ENCODE measurements at regions not wholly inside any gene's neighbourhood (a gene's known extent, or its start where the extent isn't known, plus 50 kb on each side); places are given as distances from the start of the nearest gene placed in this dataset.

DNA sequence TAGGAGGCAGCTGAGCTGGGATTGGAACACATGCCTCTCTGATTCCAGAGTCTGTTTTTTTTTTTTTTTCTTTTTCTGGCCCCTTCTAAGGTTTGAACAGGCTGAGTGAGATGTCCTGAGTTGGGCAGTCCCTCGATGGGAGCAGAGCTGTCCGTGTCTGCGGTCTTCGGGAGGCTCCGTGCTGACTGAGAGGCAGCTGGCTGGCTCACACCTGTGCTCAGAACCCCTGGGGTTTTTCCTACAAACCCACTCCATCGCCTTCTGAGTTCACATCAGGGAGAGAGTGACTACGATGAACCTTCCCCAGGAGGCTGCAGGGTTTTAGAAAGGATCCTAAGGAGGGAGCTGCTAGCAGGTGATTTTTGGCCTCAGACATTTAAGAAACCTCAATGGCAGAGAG lies 92.5 kb downstream of the IRF8 start:
- intact Hi-C loops (cut with DNase I): no loop called here
- TF ChIP-seq, protein P1, sequence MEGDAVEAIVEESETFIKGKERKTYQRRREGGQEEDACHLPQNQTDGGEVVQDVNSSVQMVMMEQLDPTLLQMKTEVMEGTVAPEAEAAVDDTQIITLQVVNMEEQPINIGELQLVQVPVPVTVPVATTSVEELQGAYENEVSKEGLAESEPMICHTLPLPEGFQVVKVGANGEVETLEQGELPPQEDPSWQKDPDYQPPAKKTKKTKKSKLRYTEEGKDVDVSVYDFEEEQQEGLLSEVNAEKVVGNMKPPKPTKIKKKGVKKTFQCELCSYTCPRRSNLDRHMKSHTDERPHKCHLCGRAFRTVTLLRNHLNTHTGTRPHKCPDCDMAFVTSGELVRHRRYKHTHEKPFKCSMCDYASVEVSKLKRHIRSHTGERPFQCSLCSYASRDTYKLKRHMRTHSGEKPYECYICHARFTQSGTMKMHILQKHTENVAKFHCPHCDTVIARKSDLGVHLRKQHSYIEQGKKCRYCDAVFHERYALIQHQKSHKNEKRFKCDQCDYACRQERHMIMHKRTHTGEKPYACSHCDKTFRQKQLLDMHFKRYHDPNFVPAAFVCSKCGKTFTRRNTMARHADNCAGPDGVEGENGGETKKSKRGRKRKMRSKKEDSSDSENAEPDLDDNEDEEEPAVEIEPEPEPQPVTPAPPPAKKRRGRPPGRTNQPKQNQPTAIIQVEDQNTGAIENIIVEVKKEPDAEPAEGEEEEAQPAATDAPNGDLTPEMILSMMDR (IDR thresholded peaks at IDR 0.05): no peak
- H3K27ac ChIP-seq: no peak overlapping the region
- no peaks in the 10 kb centered on the region for H3K36me3 ChIP-seq
- no peak for DNase-seq
- H3K9me3 ChIP-seq: no peaks in the 10 kb centered on the region
- H3K4me3 ChIP-seq: no peak overlapping the region
- WGBS, 2 donors: 66 to 71% methylated on average over 7 of the region's 7 CpGs
- H3K4me1 ChIP-seq: peaks cover 0 to 9% (median 0%) of the 10 kb centered on the region in 9 donors
- no peak for ATAC-seq
- peaks cover 0 to 76% (median 62%) of the 10 kb centered on the region in 7 donors for H3K27me3 ChIP-seq

DNA sequence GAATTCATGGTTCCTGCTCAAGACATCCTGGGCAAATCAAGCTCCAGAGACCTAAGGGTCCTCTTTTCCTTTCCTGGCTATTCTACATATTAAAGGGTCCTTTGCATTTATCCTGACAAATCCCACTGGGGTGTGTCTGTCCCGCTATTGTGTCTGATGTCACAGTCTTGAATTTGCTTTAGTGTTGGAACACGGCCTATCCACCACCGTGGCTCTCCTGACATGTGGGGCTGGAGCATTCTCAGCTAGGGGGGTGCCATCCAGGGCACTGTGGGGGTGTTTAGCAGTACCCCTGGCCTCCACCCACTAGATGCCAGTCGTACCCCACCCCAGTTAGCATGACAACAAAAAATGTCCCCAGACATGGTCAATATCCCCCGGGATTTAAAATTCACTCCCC lies 92.9 kb downstream of the IRF8 start:
- Histone ChIP-seq H3K9me3 (no peaks in the 10 kb centered on the region), H3K27me3 (peaks cover 0 to 78% (median 66%) of the 10 kb centered on the region in 7 donors), H3K4me1 (peaks cover 0 to 11% (median 0%) of the 10 kb centered on the region in 9 donors), H3K36me3 (no peaks in the 10 kb centered on the region), H3K4me3 (no peak overlapping the region), H3K27ac (no peak overlapping the region)
- WGBS, 2 donors: 60 to 72% methylated on average over 5 of the region's 5 CpGs
- intact Hi-C loops (cut with DNase I): no loop called here
- ATAC-seq: no peak
- DNase-seq: no peak
- TF ChIP-seq, protein P1 (IDR thresholded peaks at IDR 0.05): peak in 1 of 9 donors; percentile 15

DNA sequence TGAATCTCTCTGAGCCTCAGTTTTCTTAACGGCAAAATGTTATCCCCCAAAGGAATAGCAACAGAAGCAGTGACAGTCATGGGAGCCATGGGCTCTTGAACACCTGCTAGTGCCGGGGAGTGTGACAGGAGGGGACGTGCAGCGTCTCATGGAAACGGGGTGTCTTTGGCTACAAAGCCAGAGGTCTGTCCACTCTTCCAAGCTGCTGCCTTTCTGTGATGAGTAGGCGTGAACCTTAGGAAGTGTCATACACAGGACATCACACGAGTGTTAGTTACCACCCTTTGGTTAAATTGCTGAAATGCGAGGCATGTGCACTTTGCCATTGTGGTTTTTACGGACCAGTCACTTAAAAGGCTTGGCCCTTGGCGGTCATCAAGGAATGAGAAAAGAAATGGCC lies 93.4 kb downstream of the IRF8 start:
- no peaks in the 10 kb centered on the region for H3K36me3 ChIP-seq
- peaks cover 0 to 6% (median 0%) of the 10 kb centered on the region in 9 donors for H3K4me1 ChIP-seq
- no peak overlapping the region for H3K4me3 ChIP-seq
- ATAC-seq: no peak
- no peaks in the 10 kb centered on the region for H3K9me3 ChIP-seq
- no peak for DNase-seq
- peaks cover 0 to 79% (median 65%) of the 10 kb centered on the region in 7 donors for H3K27me3 ChIP-seq
- TF ChIP-seq, protein P1 (IDR thresholded peaks at IDR 0.05): no peak
- H3K27ac ChIP-seq: no peak overlapping the region
- WGBS, 2 donors: 76 to 79% methylated on average over 10 of the region's 10 CpGs
- intact Hi-C loops (cut with DNase I): no loop called here

DNA sequence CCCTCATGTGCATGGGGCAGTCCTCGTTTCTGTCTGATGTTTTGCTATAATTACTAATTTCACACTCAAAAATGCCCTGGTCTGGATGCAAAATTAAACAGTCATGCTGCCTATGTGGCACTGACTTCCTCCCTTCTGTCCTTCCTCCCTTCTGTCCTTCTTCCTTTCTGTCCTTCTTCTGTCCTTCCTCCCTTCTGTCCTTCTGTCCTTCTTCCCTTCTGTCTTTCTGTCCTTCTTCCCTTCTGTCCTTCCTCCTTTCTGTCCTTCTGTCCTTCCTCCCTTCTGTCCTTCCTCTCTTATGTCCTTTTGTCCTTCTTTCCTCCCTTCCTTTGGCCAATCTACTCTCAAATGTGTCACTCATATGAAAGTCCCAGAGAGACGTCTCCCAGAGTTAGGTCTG lies 93.8 kb downstream of the IRF8 start:
- TF ChIP-seq, protein P1 (IDR thresholded peaks at IDR 0.05): no peak
- H3K27ac ChIP-seq: no peak overlapping the region
- H3K4me3 ChIP-seq: no peak overlapping the region
- H3K27me3 ChIP-seq: peaks cover 0 to 77% (median 64%) of the 10 kb centered on the region in 7 donors
- 50 to 55% methylated on average over 2 of the region's 2 CpGs for WGBS, 2 donors
- DNase-seq (no peak), ATAC-seq (no peak)
- intact Hi-C loops (cut with DNase I): no loop called here
- H3K9me3 ChIP-seq: no peaks in the 10 kb centered on the region
- H3K36me3 ChIP-seq: no peaks in the 10 kb centered on the region
- peaks cover 0 to 5% (median 0%) of the 10 kb centered on the region in 9 donors for H3K4me1 ChIP-seq

Measured in heart right ventricle (tissue), 16 donors.